ENCODE measurements at regions not wholly inside any gene's neighbourhood (a gene's known extent, or its start where the extent isn't known, plus 50 kb on each side); places are given as distances from the start of the nearest gene placed in this dataset.

- Histone ChIP-seq H3K27ac (ENCODE audit: low read length) (no peak overlapping the region), H3K36me3 (ENCODE audit: insufficient read depth, low read length) (no peaks in the 10 kb centered on the region), H4K20me1 (ENCODE audit: insufficient read depth, low read depth, low read length) (no peaks in the 10 kb centered on the region), H3K9me3 (ENCODE audit: low read length) (no peaks in the 10 kb centered on the region), H2AFZ (ENCODE audit: low read length) (no peak overlapping the region), H3K9ac (ENCODE audit: low read length) (no peak overlapping the region), H3K79me2 (ENCODE audit: low read length) (no peaks in the 10 kb centered on the region), H3K9me2 (replicated peaks; ENCODE audit: insufficient read depth, low read length) (no peaks in the 10 kb centered on the region), H3K4me2 (ENCODE audit: low read depth, low read length, poor library complexity, severe bottlenecking) (no peak overlapping the region), H3K4me1 (ENCODE audit: low read length) (no peaks in the 10 kb centered on the region), H3K27me3 (ENCODE audit: low read length) (no peaks in the 10 kb centered on the region), H3K4me3 (ENCODE audit: low read length) (no peak overlapping the region)
- no peak for DNase-seq
Measured at GRCh38 chr1:91078859-91079258, 57.0 kb upstream of the ZNF644 start.

GRCh38 chr1:91076834-91077233 lies 55.0 kb upstream of the ZNF644 start:
- no peaks in the 10 kb centered on the region for H3K9me2 ChIP-seq (replicated peaks; ENCODE audit: insufficient read depth, low read length)
- H3K27ac ChIP-seq (ENCODE audit: low read length) = no peak overlapping the region
- H3K4me2 ChIP-seq (ENCODE audit: low read depth, low read length, poor library complexity, severe bottlenecking) = no peak overlapping the region
- DNase-seq = no peak
- no peaks in the 10 kb centered on the region for H3K4me1 ChIP-seq (ENCODE audit: low read length)
- no peaks in the 10 kb centered on the region for H4K20me1 ChIP-seq (ENCODE audit: insufficient read depth, low read depth, low read length)
- H3K9me3 ChIP-seq (ENCODE audit: low read length) = no peaks in the 10 kb centered on the region
- H3K9ac ChIP-seq (ENCODE audit: low read length) = no peak overlapping the region
- H3K27me3 ChIP-seq (ENCODE audit: low read length) = no peaks in the 10 kb centered on the region
- no peaks in the 10 kb centered on the region for H3K36me3 ChIP-seq (ENCODE audit: insufficient read depth, low read length)
- no peaks in the 10 kb centered on the region for H3K79me2 ChIP-seq (ENCODE audit: low read length)
- H2AFZ ChIP-seq (ENCODE audit: low read length) = no peak overlapping the region
- H3K4me3 ChIP-seq (ENCODE audit: low read length) = no peak overlapping the region

- Histone ChIP-seq H3K9ac (ENCODE audit: low read length) (no peak overlapping the region), H3K9me2 (replicated peaks; ENCODE audit: insufficient read depth, low read length) (no peaks in the 10 kb centered on the region), H2AFZ (ENCODE audit: low read length) (no peak overlapping the region), H3K4me2 (ENCODE audit: low read depth, low read length, poor library complexity, severe bottlenecking) (no peak overlapping the region), H3K27ac (ENCODE audit: low read length) (no peak overlapping the region), H3K4me3 (ENCODE audit: low read length) (no peak overlapping the region), H3K79me2 (ENCODE audit: low read length) (no peaks in the 10 kb centered on the region), H3K36me3 (ENCODE audit: insufficient read depth, low read length) (no peaks in the 10 kb centered on the region), H3K27me3 (ENCODE audit: low read length) (no peaks in the 10 kb centered on the region), H4K20me1 (ENCODE audit: insufficient read depth, low read depth, low read length) (no peaks in the 10 kb centered on the region), H3K9me3 (ENCODE audit: low read length) (no peaks in the 10 kb centered on the region), H3K4me1 (ENCODE audit: low read length) (no peaks in the 10 kb centered on the region)
- DNase-seq = no peak
Measured at GRCh38 chr1:91075233-91076135, 53.6 kb upstream of the ZNF644 start.

GRCh38 chr1:91073299-91073698 lies 51.5 kb upstream of the ZNF644 start:
- Histone ChIP-seq H3K27ac (ENCODE audit: low read length) (no peak overlapping the region), H3K4me2 (ENCODE audit: low read depth, low read length, poor library complexity, severe bottlenecking) (no peak overlapping the region), H3K9ac (ENCODE audit: low read length) (no peak overlapping the region), H3K36me3 (ENCODE audit: insufficient read depth, low read length) (no peaks in the 10 kb centered on the region), H3K79me2 (ENCODE audit: low read length) (no peaks in the 10 kb centered on the region), H3K9me3 (ENCODE audit: low read length) (no peaks in the 10 kb centered on the region), H2AFZ (ENCODE audit: low read length) (no peak overlapping the region), H3K9me2 (replicated peaks; ENCODE audit: insufficient read depth, low read length) (no peaks in the 10 kb centered on the region), H3K4me3 (ENCODE audit: low read length) (no peak overlapping the region), H4K20me1 (ENCODE audit: insufficient read depth, low read depth, low read length) (no peaks in the 10 kb centered on the region), H3K27me3 (ENCODE audit: low read length) (no peaks in the 10 kb centered on the region), H3K4me1 (ENCODE audit: low read length) (no peaks in the 10 kb centered on the region)
- DNase-seq = no peak

- H3K9ac ChIP-seq (ENCODE audit: low read length) = no peak overlapping the region
- no peak overlapping the region for H3K4me2 ChIP-seq (ENCODE audit: low read depth, low read length, poor library complexity, severe bottlenecking)
- H3K9me3 ChIP-seq (ENCODE audit: low read length) = no peaks in the 10 kb centered on the region
- no peak overlapping the region for H3K27ac ChIP-seq (ENCODE audit: low read length)
- no peak overlapping the region for H2AFZ ChIP-seq (ENCODE audit: low read length)
- no peak for DNase-seq
- H3K9me2 ChIP-seq (replicated peaks; ENCODE audit: insufficient read depth, low read length) = no peaks in the 10 kb centered on the region
- no peaks in the 10 kb centered on the region for H3K36me3 ChIP-seq (ENCODE audit: insufficient read depth, low read length)
- no peaks in the 10 kb centered on the region for H3K27me3 ChIP-seq (ENCODE audit: low read length)
- H3K4me1 ChIP-seq (ENCODE audit: low read length) = no peaks in the 10 kb centered on the region
- H3K4me3 ChIP-seq (ENCODE audit: low read length) = no peak overlapping the region
- no peaks in the 10 kb centered on the region for H4K20me1 ChIP-seq (ENCODE audit: insufficient read depth, low read depth, low read length)
- no peaks in the 10 kb centered on the region for H3K79me2 ChIP-seq (ENCODE audit: low read length)
Measured at GRCh38 chr1:91071838-91072237, 50.0 kb upstream of the ZNF644 start.
